Osteocyte (in vitro differentiated cells): ENCODE measurements at regions not wholly inside any gene's neighbourhood (a gene's known extent, or its start where the extent isn't known, plus 50 kb on each side); places are given as distances from the start of the nearest gene placed in this dataset.

Source experiments
- DNase-seq: peaks from one replicate; pipeline ENCODE4 v3.0.0; 2021; ENCODE audit warnings: mixed read lengths; ENCODE audit not compliant: unreplicated experiment; ENCODE audit errors: extremely low spot score
- H3K27ac Mint-ChIP-seq: one replicate; pipeline ENCODE4 v1.8.0; 2021; ENCODE audit warnings: mild to moderate bottlenecking, mixed read lengths; ENCODE audit not compliant: unreplicated experiment
- H3K27me3 Mint-ChIP-seq: one replicate; pipeline ENCODE4 v1.8.0; 2021; ENCODE audit warnings: mixed read lengths; ENCODE audit not compliant: unreplicated experiment
- H3K36me3 Mint-ChIP-seq: one replicate; pipeline ENCODE4 v1.8.0; 2021; ENCODE audit warnings: mixed read lengths; ENCODE audit not compliant: unreplicated experiment
- H3K4me1 Mint-ChIP-seq: one replicate; pipeline ENCODE4 v1.8.0; 2021; ENCODE audit warnings: mixed read lengths; ENCODE audit not compliant: unreplicated experiment
- H3K4me3 Mint-ChIP-seq: one replicate; pipeline ENCODE4 v1.8.0; 2021; ENCODE audit warnings: mild to moderate bottlenecking, moderate library complexity, mixed read lengths; ENCODE audit not compliant: unreplicated experiment
- H3K9me3 Mint-ChIP-seq: one replicate; pipeline ENCODE4 v1.8.0; 2021; ENCODE audit warnings: mixed read lengths; ENCODE audit not compliant: unreplicated experiment
- TF ChIP-seq, protein P1 (sequence below): fragments of 200-600 bp; sonication (generic); IDR thresholded peaks from 2 replicates; pipeline ENCODE4 v1.5.0; 2021; ENCODE audit warnings: antibody characterized with exemption, mild to moderate bottlenecking, moderate library complexity

DNA sequence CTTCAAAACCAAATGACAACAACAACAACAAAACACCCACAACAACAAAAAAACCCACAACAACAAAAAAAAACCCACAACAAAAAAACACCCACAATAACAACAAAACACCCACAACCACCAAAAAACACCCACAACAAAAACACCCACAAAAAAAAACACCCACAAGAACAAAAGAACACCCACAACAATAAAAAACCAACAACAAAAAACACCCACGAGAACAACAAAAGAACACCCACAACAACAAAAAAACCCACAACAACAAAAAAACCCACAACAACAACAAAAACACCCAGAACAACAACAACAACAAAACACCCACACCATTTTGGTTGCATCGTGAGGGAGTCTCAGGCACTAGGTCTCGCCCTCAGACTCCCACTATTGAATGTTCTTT is 117.8 kb downstream of the C16orf95 start:
- Mint-ChIP-seq H3K27ac (peak overlapping the region; percentile 97), H3K9me3 (no peaks in the 10 kb centered on the region), H3K27me3 (no peaks in the 10 kb centered on the region), H3K4me3 (no peak overlapping the region), H3K36me3 (no peaks in the 10 kb centered on the region), H3K4me1 (peaks cover 79% of the 10 kb centered on the region)
- TF ChIP-seq, protein P1, sequence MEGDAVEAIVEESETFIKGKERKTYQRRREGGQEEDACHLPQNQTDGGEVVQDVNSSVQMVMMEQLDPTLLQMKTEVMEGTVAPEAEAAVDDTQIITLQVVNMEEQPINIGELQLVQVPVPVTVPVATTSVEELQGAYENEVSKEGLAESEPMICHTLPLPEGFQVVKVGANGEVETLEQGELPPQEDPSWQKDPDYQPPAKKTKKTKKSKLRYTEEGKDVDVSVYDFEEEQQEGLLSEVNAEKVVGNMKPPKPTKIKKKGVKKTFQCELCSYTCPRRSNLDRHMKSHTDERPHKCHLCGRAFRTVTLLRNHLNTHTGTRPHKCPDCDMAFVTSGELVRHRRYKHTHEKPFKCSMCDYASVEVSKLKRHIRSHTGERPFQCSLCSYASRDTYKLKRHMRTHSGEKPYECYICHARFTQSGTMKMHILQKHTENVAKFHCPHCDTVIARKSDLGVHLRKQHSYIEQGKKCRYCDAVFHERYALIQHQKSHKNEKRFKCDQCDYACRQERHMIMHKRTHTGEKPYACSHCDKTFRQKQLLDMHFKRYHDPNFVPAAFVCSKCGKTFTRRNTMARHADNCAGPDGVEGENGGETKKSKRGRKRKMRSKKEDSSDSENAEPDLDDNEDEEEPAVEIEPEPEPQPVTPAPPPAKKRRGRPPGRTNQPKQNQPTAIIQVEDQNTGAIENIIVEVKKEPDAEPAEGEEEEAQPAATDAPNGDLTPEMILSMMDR: no peak
- DNase-seq: no peak

DNA sequence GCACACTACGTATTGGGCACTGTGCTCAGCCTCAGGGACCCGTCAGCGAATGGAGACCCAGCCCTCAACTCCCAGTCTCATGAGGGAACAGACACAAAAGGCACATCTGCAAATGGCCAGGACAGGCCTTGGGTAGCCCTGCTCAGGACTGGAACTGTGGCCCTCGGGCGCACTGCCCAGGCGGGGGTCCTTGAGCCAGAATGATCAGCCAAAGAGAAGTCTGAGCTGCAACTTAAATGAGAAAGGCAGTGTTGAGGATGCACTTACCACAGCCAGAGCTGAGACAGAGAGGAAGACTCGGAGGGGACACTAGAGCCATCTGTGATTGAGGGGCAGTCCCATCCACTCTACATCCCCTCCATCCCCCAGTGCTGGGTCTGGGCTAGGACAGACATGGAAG is 117.3 kb downstream of the C16orf95 start:
- Mint-ChIP-seq H3K36me3 (no peaks in the 10 kb centered on the region), H3K4me3 (no peak overlapping the region), H3K27ac (peak overlapping the region; percentile 97), H3K27me3 (no peaks in the 10 kb centered on the region), H3K9me3 (no peaks in the 10 kb centered on the region), H3K4me1 (peaks cover 81% of the 10 kb centered on the region)
- TF ChIP-seq, protein P1: no peak
- no peak for DNase-seq

DNA sequence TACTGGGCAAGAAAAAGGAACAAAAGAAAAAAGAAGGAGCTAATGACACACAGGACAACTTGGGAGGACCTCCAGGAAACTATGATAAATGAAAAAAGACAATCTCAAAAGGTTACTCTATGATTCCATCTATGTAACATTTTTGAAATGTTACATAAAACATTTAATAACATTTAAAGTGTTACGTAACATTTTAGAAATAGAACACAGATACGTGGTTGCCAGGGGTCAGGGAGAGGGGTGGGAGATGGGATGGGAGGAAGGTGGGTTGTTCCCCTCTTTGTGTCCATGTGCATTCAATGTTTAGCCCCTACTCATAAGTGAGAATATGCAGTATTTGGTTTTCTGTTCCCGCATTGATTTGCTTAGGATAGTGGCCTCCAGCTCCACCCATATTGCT is 116.6 kb downstream of the C16orf95 start:
- no peaks in the 10 kb centered on the region for H3K9me3 Mint-ChIP-seq
- no peak overlapping the region for H3K4me3 Mint-ChIP-seq
- DNase-seq: no peak
- H3K36me3 Mint-ChIP-seq: no peaks in the 10 kb centered on the region
- peak overlapping the region; percentile 97 for H3K27ac Mint-ChIP-seq
- TF ChIP-seq, protein P1: no peak
- no peaks in the 10 kb centered on the region for H3K27me3 Mint-ChIP-seq
- H3K4me1 Mint-ChIP-seq: peaks cover 79% of the 10 kb centered on the region

DNA sequence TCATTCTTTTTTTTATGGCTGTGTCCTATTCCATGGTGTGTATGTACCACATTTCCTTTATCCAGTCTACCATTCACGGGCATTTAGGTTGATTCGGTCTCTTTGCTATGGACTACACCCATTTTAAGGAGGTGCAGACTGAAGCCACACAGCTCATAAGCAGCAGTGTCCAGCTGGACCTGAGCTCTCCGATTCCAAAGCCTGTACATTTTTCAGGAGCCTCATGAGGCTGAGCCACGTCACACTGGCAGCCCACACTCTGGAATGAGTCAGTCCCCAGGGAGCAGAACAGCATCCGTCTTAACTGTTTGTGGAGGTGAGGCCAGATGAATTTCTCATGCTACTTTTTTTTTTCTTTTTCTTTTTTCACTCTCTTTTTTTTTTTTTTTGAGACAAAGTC is 116.1 kb downstream of the C16orf95 start:
- Mint-ChIP-seq H3K27me3 (no peaks in the 10 kb centered on the region), H3K9me3 (no peaks in the 10 kb centered on the region), H3K4me1 (peaks cover 83% of the 10 kb centered on the region), H3K27ac (peak overlapping the region; percentile 97), H3K4me3 (no peak overlapping the region), H3K36me3 (no peaks in the 10 kb centered on the region)
- DNase-seq: no peak
- TF ChIP-seq, protein P1: no peak

DNA sequence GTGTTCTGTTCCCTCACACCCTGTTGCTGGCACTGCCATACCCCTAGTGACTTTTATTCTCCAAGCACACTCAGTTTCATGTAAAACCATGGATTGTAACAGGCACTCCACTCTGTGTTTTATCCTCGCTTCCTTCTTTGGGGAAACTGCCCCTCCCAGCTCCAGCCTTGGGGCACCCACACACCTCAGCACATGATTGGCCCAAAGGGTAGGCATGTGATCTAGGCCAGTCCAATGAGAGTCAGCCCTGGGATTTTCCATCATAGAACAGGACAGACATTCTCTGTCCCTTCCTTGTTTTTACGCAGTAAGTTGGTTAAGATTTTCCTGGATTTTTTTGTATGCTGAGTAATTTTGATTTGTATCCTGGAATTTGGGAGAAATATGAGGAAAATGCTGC is 115.4 kb downstream of the C16orf95 start:
- Mint-ChIP-seq H3K36me3 (no peaks in the 10 kb centered on the region), H3K4me1 (peaks cover 82% of the 10 kb centered on the region), H3K4me3 (no peak overlapping the region), H3K27me3 (no peaks in the 10 kb centered on the region), H3K9me3 (no peaks in the 10 kb centered on the region), H3K27ac (peak overlapping the region; percentile 97)
- TF ChIP-seq, protein P1: no peak
- DNase-seq: no peak
